NCI-H1436 treated with DMSO at 0.1 percent for 48 hours (cell line): ENCODE measurements at regions not wholly inside any gene's neighbourhood (a gene's known extent, or its start where the extent isn't known, plus 50 kb on each side); places are given as distances from the start of the nearest gene placed in this dataset.

ENCODE experiments used
- DNase-seq: peaks from one replicate; lab custom pipeline; 2025; lab: John Stamatoyannopoulos, UW

- no peak for DNase-seq
Measured at GRCh38 chr11:134689886-134690285, 277.8 kb upstream of the B3GAT1 start.

- DNase-seq, result no peak
Measured at GRCh38 chr11:134687548-134687947, 275.5 kb upstream of the B3GAT1 start.

GRCh38 chr11:134686460-134687061 is 274.5 kb upstream of the B3GAT1 start:
- no peak for DNase-seq

GRCh38 chr11:134685793-134686380 is 273.8 kb upstream of the B3GAT1 start:
- no peak for DNase-seq

GRCh38 chr11:134684576-134684975 is 272.5 kb upstream of the B3GAT1 start:
- no peak for DNase-seq

GRCh38 chr11:134683860-134684259 is 271.8 kb upstream of the B3GAT1 start:
- DNase-seq, result no peak

- no peak for DNase-seq
Measured at GRCh38 chr11:134682577-134682976, 270.5 kb upstream of the B3GAT1 start.

GRCh38 chr11:134679592-134679991 is 267.6 kb upstream of the B3GAT1 start:
- DNase-seq, result no peak

- DNase-seq, result no peak
Measured at GRCh38 chr11:134678744-134679143, 266.7 kb upstream of the B3GAT1 start.

GRCh38 chr11:134677891-134678551 is 266.0 kb upstream of the B3GAT1 start:
- no peak for DNase-seq

GRCh38 chr11:134677397-134677822 is 265.4 kb upstream of the B3GAT1 start:
- no peak for DNase-seq

- no peak for DNase-seq
Measured at GRCh38 chr11:134676516-134677287, 264.7 kb upstream of the B3GAT1 start.

GRCh38 chr11:134675983-134676382 is 263.9 kb upstream of the B3GAT1 start:
- no peak for DNase-seq

GRCh38 chr11:134674974-134675373 is 262.9 kb upstream of the B3GAT1 start:
- DNase-seq, result no peak

- DNase-seq, result no peak
Measured at GRCh38 chr11:134670961-134671370, 258.9 kb upstream of the B3GAT1 start.

- DNase-seq, result no peak
Measured at GRCh38 chr11:134670247-134670782, 258.3 kb upstream of the B3GAT1 start.

GRCh38 chr11:134669796-134670195 is 257.8 kb upstream of the B3GAT1 start:
- DNase-seq, result no peak

- no peak for DNase-seq
Measured at GRCh38 chr11:134668796-134669195, 256.8 kb upstream of the B3GAT1 start.

GRCh38 chr11:134668076-134668475 is 256.0 kb upstream of the B3GAT1 start:
- no peak for DNase-seq

- DNase-seq, result no peak
Measured at GRCh38 chr11:134667505-134667904, 255.5 kb upstream of the B3GAT1 start.

- no peak for DNase-seq
Measured at GRCh38 chr11:134667175-134667500, 255.1 kb upstream of the B3GAT1 start.
